Panc1 (cell line): ENCODE measurements at regions not wholly inside any gene's neighbourhood (a gene's known extent, or its start where the extent isn't known, plus 50 kb on each side); places are given as distances from the start of the nearest gene placed in this dataset.

ENCODE experiments used
- ATAC-seq: fragments of 200-7000 bp; cut with Tn5 transposase; 2 replicates; pipeline ENCODE4 v1.9.1; 2020; ENCODE audit warnings: mild to moderate bottlenecking, moderate library complexity
- BruUV-seq: library from RNA; stranded (reverse); fragments of 400-500 nt; replicated peaks from 2 replicates; lab custom pipeline; 2021; lab: Mats Ljungman, UMichigan
- CTCF ChIA-PET: fragments of 300-600 bp; sonication (Branson Sonifier 250); formaldehyde crosslinking; loops from one replicate; lab custom pipeline; 2022; ENCODE audit warnings: antibody characterized with exemption; lab: Charles Lee
- POLR2A ChIA-PET: fragments of 300-600 bp; sonication (Branson Sonifier 250); formaldehyde crosslinking; loops from one replicate; lab custom pipeline; 2022; ENCODE audit warnings: antibody characterized with exemption; lab: Charles Lee
- DNase-seq: peaks from one replicate; pipeline ENCODE4 v3.0.0-alpha.2; 2010; ENCODE audit warnings: low read depth, low spot score
- H3K27ac ChIP-seq: 2 replicates; pipeline ENCODE4 v1.5.1; 2011; ENCODE audit warnings: mild to moderate bottlenecking, low read length, inconsistent platforms
- H3K27me3 ChIP-seq: fragments of 200-500 bp; sonication (Bioruptor generic); 2 replicates; pipeline ENCODE4 v1.6.0; 2014; ENCODE audit warnings: low read length, inconsistent platforms; ENCODE audit not compliant: control insufficient read depth, insufficient read depth
- H3K36me3 ChIP-seq: fragments of 200-500 bp; sonication (Bioruptor generic); 2 replicates; pipeline ENCODE4 v1.5.1; 2014; ENCODE audit warnings: inconsistent platforms, mild to moderate bottlenecking, low read length, moderate library complexity; ENCODE audit not compliant: control insufficient read depth, insufficient read depth
- H3K4me1 ChIP-seq: 2 replicates; pipeline ENCODE4 v1.5.1; 2011; ENCODE audit warnings: inconsistent platforms, mild to moderate bottlenecking, low read length, moderate library complexity; ENCODE audit not compliant: control insufficient read depth, insufficient read depth
- H3K4me3 ChIP-seq, 2 experiments: 2 replicates each; pipeline ENCODE4 v1.5.1; 2011 to 2012; ENCODE audit warnings: low read depth in 2 of 2, low read length in 2 of 2, mild to moderate bottlenecking in 2 of 2, inconsistent platforms in 1 of 2, moderate library complexity in 1 of 2
- H3K9me3 ChIP-seq: fragments of 200-500 bp; sonication (Bioruptor generic); 2 replicates; pipeline ENCODE4 v1.5.1; 2014; ENCODE audit warnings: low read depth, mild to moderate bottlenecking, inconsistent platforms, low read length, moderate library complexity; ENCODE audit not compliant: control insufficient read depth, insufficient read depth
- CTCF ChIP-seq: fragments of 450-650 bp; IDR thresholded peaks from 2 replicates; pipeline ENCODE4 v1.5.1; 2017; ENCODE audit warnings: mild to moderate bottlenecking
- POLR2AphosphoS5 ChIP-seq: IDR thresholded peaks from 2 replicates; pipeline ENCODE4 v1.6.1; 2012; ENCODE audit warnings: mild to moderate bottlenecking, low read depth, low read length, moderate library complexity
- REST ChIP-seq, 2 experiments: IDR thresholded peaks; 2 replicates each; pipeline ENCODE4 v1.6.1; 2011 to 2012; ENCODE audit warnings: low read depth in 2 of 2, control low read depth in 1 of 2, low read length in 1 of 2, mild to moderate bottlenecking in 1 of 2, moderate library complexity in 1 of 2; ENCODE audit not compliant: insufficient read depth in 1 of 2
- SIN3A ChIP-seq: IDR thresholded peaks from 2 replicates; pipeline ENCODE4 v1.6.1; 2012; ENCODE audit warnings: low read depth, mild to moderate bottlenecking, low read length, moderate library complexity, borderline replicate concordance; ENCODE audit not compliant: insufficient read depth
- TCF7L2 ChIP-seq: IDR thresholded peaks from 2 replicates; pipeline ENCODE4 v1.6.1; 2011; ENCODE audit warnings: mild to moderate bottlenecking, low read depth, low read length, inconsistent platforms
- in situ Hi-C: cut with HindIII; loops from 2 replicates; pipeline ENCODE4 v1.10.0; 2016; ENCODE audit warnings: low sequenced_read_pairs, low pct_unique_long_range_greater_than_20kb
- intact Hi-C: fragments of 100-400 bp; cut with micrococcal nuclease; formaldehyde crosslinking; loops from one replicate; pipeline ENCODE4 v1.10.0; 2022; ENCODE audit not compliant: unreplicated experiment

- H3K9me3 ChIP-seq: no peaks in the 10 kb centered on the region
- DNase-seq: no peak
- no peaks in the 10 kb centered on the region for H3K27me3 ChIP-seq
- ATAC-seq: no peak
- H3K36me3 ChIP-seq: no peaks in the 10 kb centered on the region
- no TSS peak for BruUV-seq
- ChIA-PET CTCF (no interaction called here), POLR2A (no interaction called here)
- no peak overlapping the region for H3K4me3 ChIP-seq
- no peaks in the 10 kb centered on the region for H3K4me1 ChIP-seq
- TF ChIP-seq TCF7L2: no peak
- TF ChIP-seq CTCF: no peak
- TF ChIP-seq REST (IDR thresholded peaks at IDR 0.05; ENCODE audit: insufficient read depth in 1 of 2, low read depth in 2 of 2, low read length in 1 of 2): no peak
- no peak for TF ChIP-seq POLR2AphosphoS5
- no peak for TF ChIP-seq SIN3A
- intact Hi-C loops (no loop called here), in situ Hi-C loops (no loop called here)
- no peak overlapping the region for H3K27ac ChIP-seq
Observed at GRCh38 chr7:17061443-17061842, 179.7 kb upstream of the AGR3 start.

- TF ChIP-seq POLR2AphosphoS5 (no peak), SIN3A (no peak), TCF7L2 (no peak), REST (IDR thresholded peaks at IDR 0.05; ENCODE audit: insufficient read depth in 1 of 2, low read depth in 2 of 2, low read length in 1 of 2) (no peak), CTCF (no peak)
- Histone ChIP-seq H3K4me1 (no peaks in the 10 kb centered on the region), H3K36me3 (no peaks in the 10 kb centered on the region), H3K4me3 (no peak overlapping the region), H3K27me3 (no peaks in the 10 kb centered on the region), H3K9me3 (no peaks in the 10 kb centered on the region), H3K27ac (no peak overlapping the region)
- ChIA-PET POLR2A (interaction anchor here (0.6 kb wide), 1 partner anchor 74 kb away, joined by 3 read pairs; no protein-coding TSS in a partner anchor), CTCF (interaction anchor here (0.5 to 1.1 kb wide), 3 partner anchors 78 to 255 kb away, joined by 4 to 5 read pairs (median 4); no protein-coding TSS in a partner anchor)
- in situ Hi-C loops (no loop called here), intact Hi-C loops (no loop called here)
- no TSS peak for BruUV-seq
- DNase-seq (no peak), ATAC-seq (no peak)
Observed at GRCh38 chr7:17062151-17063044, 180.6 kb upstream of the AGR3 start.
